ENCODE measurements at regions not wholly inside any gene's neighbourhood (a gene's known extent, or its start where the extent isn't known, plus 50 kb on each side); places are given as distances from the start of the nearest gene placed in this dataset.

DNA sequence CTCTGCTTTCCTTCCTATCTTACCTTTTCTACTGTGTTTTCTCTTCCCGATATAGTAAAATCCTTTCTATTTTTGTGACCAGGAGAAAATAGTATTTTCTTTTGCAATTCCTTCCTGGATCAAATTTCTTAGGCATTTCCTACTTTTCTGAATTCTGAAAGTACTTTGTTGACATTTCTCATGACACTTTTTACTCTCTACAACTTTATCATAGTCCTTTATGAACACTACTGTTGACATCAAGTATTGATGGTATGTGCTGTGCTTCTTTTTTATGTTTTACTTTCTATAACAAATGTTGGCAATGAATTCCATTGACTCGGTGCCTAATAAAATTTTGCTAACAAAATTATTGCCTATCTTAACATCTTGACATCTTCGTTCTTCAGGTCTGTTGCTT lies 217.7 kb upstream of the TCF4 start:
- DNase-seq (ENCODE audit: low spot score): no peak
- peaks cover 3% of the 10 kb centered on the region for H3K9me3 Mint-ChIP-seq (ENCODE audit: low read depth)

DNA sequence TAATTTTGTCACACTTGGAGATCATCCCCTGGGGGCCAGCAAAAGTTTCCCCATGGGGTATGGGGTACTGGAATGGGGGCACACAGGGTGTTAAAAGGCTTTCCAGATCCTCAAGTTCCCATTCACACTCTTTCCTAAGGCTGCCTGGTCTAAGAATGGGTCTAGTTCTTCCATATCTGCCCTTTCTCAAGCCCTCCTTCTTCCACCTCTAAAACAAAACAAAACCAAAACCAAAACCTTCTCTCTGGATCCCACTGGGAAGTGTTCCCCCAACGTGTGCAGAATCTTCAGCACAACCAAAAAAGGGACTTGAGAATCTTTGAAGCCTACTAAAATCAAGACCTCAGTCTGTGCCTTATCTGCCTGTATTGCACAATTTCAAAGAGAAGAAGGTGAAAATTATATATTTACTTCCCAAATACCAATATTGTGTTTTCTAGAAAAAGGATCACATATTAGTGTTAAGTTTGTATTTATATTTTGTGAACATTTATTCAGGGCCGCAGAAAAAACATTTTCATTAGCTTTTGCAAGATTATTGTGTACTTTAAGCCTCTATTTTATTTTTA lies 207.2 kb upstream of the TCF4 start:
- Mint-ChIP-seq H3K4me1 (ENCODE audit: low read depth) (peaks cover 20% of the 10 kb centered on the region), H3K4me3 (ENCODE audit: unreplicated experiment) (no peak overlapping the region), H3K36me3 (ENCODE audit: low read depth) (no peaks in the 10 kb centered on the region), H3K9me3 (ENCODE audit: low read depth) (peaks cover under 1% of the 10 kb centered on the region), H3K27ac (ENCODE audit: unreplicated experiment) (no peak overlapping the region), H3K27me3 (ENCODE audit: low read depth) (no peaks in the 10 kb centered on the region)
- TF ChIP-seq, protein P1, sequence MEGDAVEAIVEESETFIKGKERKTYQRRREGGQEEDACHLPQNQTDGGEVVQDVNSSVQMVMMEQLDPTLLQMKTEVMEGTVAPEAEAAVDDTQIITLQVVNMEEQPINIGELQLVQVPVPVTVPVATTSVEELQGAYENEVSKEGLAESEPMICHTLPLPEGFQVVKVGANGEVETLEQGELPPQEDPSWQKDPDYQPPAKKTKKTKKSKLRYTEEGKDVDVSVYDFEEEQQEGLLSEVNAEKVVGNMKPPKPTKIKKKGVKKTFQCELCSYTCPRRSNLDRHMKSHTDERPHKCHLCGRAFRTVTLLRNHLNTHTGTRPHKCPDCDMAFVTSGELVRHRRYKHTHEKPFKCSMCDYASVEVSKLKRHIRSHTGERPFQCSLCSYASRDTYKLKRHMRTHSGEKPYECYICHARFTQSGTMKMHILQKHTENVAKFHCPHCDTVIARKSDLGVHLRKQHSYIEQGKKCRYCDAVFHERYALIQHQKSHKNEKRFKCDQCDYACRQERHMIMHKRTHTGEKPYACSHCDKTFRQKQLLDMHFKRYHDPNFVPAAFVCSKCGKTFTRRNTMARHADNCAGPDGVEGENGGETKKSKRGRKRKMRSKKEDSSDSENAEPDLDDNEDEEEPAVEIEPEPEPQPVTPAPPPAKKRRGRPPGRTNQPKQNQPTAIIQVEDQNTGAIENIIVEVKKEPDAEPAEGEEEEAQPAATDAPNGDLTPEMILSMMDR (IDR thresholded peaks at IDR 0.05): no peak
- DNase-seq (ENCODE audit: low spot score): no peak

More for the DNA sequence above, 217.7 kb upstream of the TCF4 start:
- H3K36me3 Mint-ChIP-seq (ENCODE audit: low read depth): no peaks in the 10 kb centered on the region
- H3K27ac Mint-ChIP-seq (ENCODE audit: unreplicated experiment): peak overlapping the region; percentile 8
- H3K27me3 Mint-ChIP-seq (ENCODE audit: low read depth): no peaks in the 10 kb centered on the region
- TF ChIP-seq, protein P1 (IDR thresholded peaks at IDR 0.05): no peak
- H3K4me3 Mint-ChIP-seq (ENCODE audit: unreplicated experiment): no peak overlapping the region
- H3K4me1 Mint-ChIP-seq (ENCODE audit: low read depth): peaks cover 17% of the 10 kb centered on the region

DNA sequence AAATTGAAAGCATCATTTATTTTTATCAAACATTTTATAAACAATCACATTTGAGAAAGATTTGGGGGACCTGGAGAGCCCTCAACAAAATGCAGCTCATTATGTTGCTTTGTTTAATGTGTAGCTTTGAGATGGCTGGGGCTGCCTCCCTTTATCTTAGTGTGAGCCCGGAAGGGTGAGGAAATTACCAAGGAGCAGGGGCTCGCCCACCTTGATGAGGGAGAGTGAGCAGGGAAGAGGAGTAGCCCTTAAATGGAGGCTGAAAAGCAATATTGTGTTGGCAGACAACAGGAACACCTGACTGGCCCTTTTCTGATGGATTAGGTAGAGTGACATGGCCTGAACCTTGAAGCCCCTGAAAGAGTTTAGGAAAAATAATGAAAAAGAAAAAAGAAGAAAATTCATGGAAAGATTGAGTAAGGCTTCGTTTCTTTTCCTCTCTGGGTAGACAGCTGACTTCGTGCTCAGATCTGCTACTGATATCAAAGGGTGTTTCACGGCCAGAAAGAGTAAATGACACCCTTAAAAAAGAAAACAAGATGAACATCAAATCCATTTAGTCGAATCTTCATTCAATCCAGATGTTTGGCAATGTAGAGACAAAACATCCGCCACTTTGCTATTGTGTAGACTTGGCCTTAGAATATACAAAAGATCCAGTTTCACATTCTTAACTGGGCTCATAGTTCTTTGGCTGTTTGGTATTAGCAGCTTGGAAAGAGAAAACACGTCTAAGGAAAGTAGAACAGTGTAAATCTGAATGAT lies 206.5 kb upstream of the TCF4 start:
- Mint-ChIP-seq H3K4me3 (ENCODE audit: unreplicated experiment) (no peak overlapping the region), H3K4me1 (ENCODE audit: low read depth) (peaks cover 27% of the 10 kb centered on the region), H3K9me3 (ENCODE audit: low read depth) (no peaks in the 10 kb centered on the region), H3K36me3 (ENCODE audit: low read depth) (no peaks in the 10 kb centered on the region), H3K27me3 (ENCODE audit: low read depth) (no peaks in the 10 kb centered on the region), H3K27ac (ENCODE audit: unreplicated experiment) (no peak overlapping the region)
- no peak for DNase-seq (ENCODE audit: low spot score)
- TF ChIP-seq, protein P1 (IDR thresholded peaks at IDR 0.05): no peak

DNA sequence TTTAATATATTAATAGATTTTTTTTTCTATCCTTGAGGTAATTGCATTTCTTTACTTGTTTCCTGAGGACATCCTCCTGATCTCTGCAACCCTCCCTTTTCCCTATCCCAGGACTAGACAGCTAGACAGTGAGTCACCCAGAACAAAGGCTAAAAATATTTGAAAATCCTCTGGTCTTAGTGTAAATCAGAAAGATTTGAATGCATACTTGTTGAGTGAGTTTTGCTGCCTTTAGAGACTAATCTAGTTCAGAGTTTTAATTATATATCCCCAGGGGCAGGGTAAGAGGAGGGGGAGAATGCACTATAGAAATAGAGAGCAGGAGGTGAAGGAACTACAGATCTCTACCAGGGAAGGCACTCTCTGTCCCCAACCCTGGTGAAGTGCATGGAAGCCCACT lies 202.3 kb upstream of the TCF4 start:
- H3K27ac Mint-ChIP-seq (ENCODE audit: unreplicated experiment): peak overlapping the region; percentile 85
- TF ChIP-seq, protein P1 (IDR thresholded peaks at IDR 0.05): no peak

DNA sequence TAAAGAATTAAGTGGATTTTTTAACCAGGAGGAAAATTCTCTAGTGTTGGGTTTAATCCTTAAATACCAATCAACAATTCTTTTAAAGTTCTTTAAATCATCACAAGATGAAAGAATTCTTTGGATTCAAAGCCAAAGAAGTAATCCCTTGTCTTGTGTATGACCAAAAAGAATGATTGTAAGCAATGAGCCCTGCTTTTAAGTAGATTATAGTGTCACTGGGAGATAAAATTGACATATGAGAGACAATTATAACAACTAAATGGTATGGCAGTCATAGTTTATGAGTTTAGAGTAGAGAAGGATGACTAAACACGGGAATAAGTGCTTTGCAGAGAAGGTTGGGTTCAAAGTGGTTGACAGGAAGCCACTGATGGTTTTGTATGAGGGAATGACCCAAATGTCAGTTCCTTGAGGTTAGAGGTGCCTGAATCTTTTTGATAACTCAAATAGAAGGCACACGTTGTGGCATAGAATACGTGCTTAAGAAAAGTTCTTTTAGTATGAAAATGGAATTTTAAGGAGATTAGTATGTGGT lies 199.6 kb upstream of the TCF4 start:
- H3K4me1 Mint-ChIP-seq (ENCODE audit: low read depth): peaks cover 28% of the 10 kb centered on the region
- no peak overlapping the region for H3K27ac Mint-ChIP-seq (ENCODE audit: unreplicated experiment)
- H3K9me3 Mint-ChIP-seq (ENCODE audit: low read depth): no peaks in the 10 kb centered on the region
- no peaks in the 10 kb centered on the region for H3K27me3 Mint-ChIP-seq (ENCODE audit: low read depth)
- TF ChIP-seq, protein P1 (IDR thresholded peaks at IDR 0.05): no peak
- no peak for DNase-seq (ENCODE audit: low spot score)
- H3K4me3 Mint-ChIP-seq (ENCODE audit: unreplicated experiment): no peak overlapping the region
- no peaks in the 10 kb centered on the region for H3K36me3 Mint-ChIP-seq (ENCODE audit: low read depth)

More for the DNA sequence above, 202.3 kb upstream of the TCF4 start:
- H3K4me1 Mint-ChIP-seq (ENCODE audit: low read depth): peaks cover 38% of the 10 kb centered on the region
- DNase-seq (ENCODE audit: low spot score): no peak
- H3K36me3 Mint-ChIP-seq (ENCODE audit: low read depth): no peaks in the 10 kb centered on the region
- H3K9me3 Mint-ChIP-seq (ENCODE audit: low read depth): no peaks in the 10 kb centered on the region
- H3K4me3 Mint-ChIP-seq (ENCODE audit: unreplicated experiment): no peak overlapping the region
- H3K27me3 Mint-ChIP-seq (ENCODE audit: low read depth): no peaks in the 10 kb centered on the region
